ENCODE measurements at regions not wholly inside any gene's neighbourhood (a gene's known extent, or its start where the extent isn't known, plus 50 kb on each side); places are given as distances from the start of the nearest gene placed in this dataset.

DNA sequence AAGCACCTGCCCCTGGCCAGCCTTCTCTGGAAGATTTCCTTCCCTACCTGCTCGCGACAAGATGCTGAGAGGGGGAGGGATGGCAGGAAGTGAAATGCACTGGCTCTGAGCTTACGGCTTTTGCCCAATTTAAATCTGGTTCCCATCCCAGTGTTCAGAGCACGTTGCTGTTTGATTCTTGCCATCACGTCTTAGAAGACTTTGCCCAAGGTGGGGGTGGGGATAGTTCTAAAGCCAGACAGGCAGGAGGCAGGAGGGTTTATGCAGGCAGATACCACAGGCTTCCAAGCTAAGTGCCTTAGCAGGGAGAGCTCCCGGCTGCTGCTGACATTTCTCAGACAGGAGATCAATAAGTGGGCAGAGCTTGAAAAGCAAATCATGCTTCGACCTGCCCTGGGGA, 393.9 kb downstream of the MID1IP1 start:
- in situ Hi-C loops (cut with MboI; ENCODE audit: low sequenced_read_pairs) (no loop called here), dilution Hi-C loops (cut with HindIII; ENCODE audit: low sequenced_read_pairs, unreplicated experiment) (no loop called here), intact Hi-C loops (cut with micrococcal nuclease) (no loop called here)
- Histone ChIP-seq H4K8ac (ENCODE audit: low read depth in 2 of 2, low read length in 2 of 2) (no peak overlapping the region), H3K56ac (ENCODE audit: extremely low read depth, insufficient read depth, low read length) (no peak overlapping the region), H3K4ac (ENCODE audit: low read depth, low read length) (no peak overlapping the region), H4K5ac (ENCODE audit: low read depth, low read length) (no peak overlapping the region), H3K9me3 (ENCODE audit: control insufficient read depth, insufficient read depth, low read length) (no peaks in the 10 kb centered on the region; the same call in 1 of the 2 replicates), H3K4me1 (ENCODE audit: control insufficient read depth, insufficient read depth, low read length) (no peaks in the 10 kb centered on the region), H3K27ac (ENCODE audit: insufficient read depth, low read length) (no peak overlapping the region), H4K91ac (ENCODE audit: insufficient read depth, low read depth, low read length) (no peak overlapping the region), H2BK20ac (ENCODE audit: low read depth, low read length) (no peak overlapping the region), H2AK5ac (ENCODE audit: low read depth, low read length) (no peak overlapping the region), H3K4me3 (ENCODE audit: insufficient read depth, low read depth, low read length) (no peak overlapping the region), H3K79me1 (ENCODE audit: low read depth in 1 of 2, low read length in 2 of 2) (no peaks in the 10 kb centered on the region), H3K36me3 (ENCODE audit: control insufficient read depth, insufficient read depth, low read length) (no peaks in the 10 kb centered on the region), H2AK9ac (replicated peaks; ENCODE audit: low read depth, low read length, poor library complexity) (no peak overlapping the region), H3K27me3 (ENCODE audit: control insufficient read depth, insufficient read depth, low read length) (peaks cover 17% of the 10 kb centered on the region), H3K18ac (ENCODE audit: low read depth, low read length) (no peak overlapping the region), H3K23ac (ENCODE audit: low read depth, low read length) (no peak overlapping the region), H3K14ac (replicated peaks; ENCODE audit: low read depth, low read length) (no peak overlapping the region), H3K4me2 (ENCODE audit: low read depth, low read length) (no peak overlapping the region), H4K20me1 (ENCODE audit: insufficient read depth, low read length) (no peaks in the 10 kb centered on the region), H3K9me1 (ENCODE audit: insufficient read depth, low read length) (no peaks in the 10 kb centered on the region), H2BK15ac (ENCODE audit: low read depth, low read length) (no peak overlapping the region), H2BK120ac (ENCODE audit: low read depth, low read length) (no peak overlapping the region), H2BK5ac (ENCODE audit: low read depth, low read length, poor library complexity, severe bottlenecking) (no peak overlapping the region), H2AFZ (replicated peaks; ENCODE audit: low read length, poor library complexity) (no peak overlapping the region), H3K9ac (ENCODE audit: low read depth, low read length) (no peak overlapping the region)
- CTCF ChIA-PET = no interaction called here
- BruUV-seq (replicated peaks) = no TSS peak
- ATAC-seq (ENCODE audit: low read depth) (no peak), DNase-seq (no peak)
- TF ChIP-seq CEBPB (IDR thresholded peaks at IDR 0.05; ENCODE audit: low read depth, low read length) (no peak), MXI1 (IDR thresholded peaks at IDR 0.05; ENCODE audit: borderline replicate concordance, low read depth, low read length) (no peak), RFX5 (IDR thresholded peaks at IDR 0.05; ENCODE audit: low read depth, low read length) (no peak), CHD1 (IDR thresholded peaks at IDR 0.05; ENCODE audit: low read depth, low read length) (no peak), POLR2A (IDR thresholded peaks at IDR 0.05; ENCODE audit: low read depth, low read length) (no peak), FOS (IDR thresholded peaks at IDR 0.05; ENCODE audit: low read depth, low read length) (no peak), NFE2L2 (IDR thresholded peaks at IDR 0.05; ENCODE audit: low read depth, low read length) (no peak), CTCF (conservative IDR thresholded peaks at IDR 0.05; ENCODE audit: low read depth, low read length) (no peak), USF2 (IDR thresholded peaks at IDR 0.05; ENCODE audit: low read depth, low read length) (no peak), SMC3 (IDR thresholded peaks at IDR 0.05; ENCODE audit: low read depth, low read length) (no peak), RAD21 (IDR thresholded peaks at IDR 0.05; ENCODE audit: low read length) (no peak), MAZ (IDR thresholded peaks at IDR 0.05; ENCODE audit: borderline replicate concordance, low read depth, low read length) (no peak), MAFK (IDR thresholded peaks at IDR 0.05; ENCODE audit: low read depth, low read length) (no peak), RCOR1 (IDR thresholded peaks at IDR 0.05; ENCODE audit: insufficient replicate concordance, low read length) (no peak), BHLHE40 (IDR thresholded peaks at IDR 0.05; ENCODE audit: low read depth, low read length) (no peak)
- TF ChIP-seq, protein P1, sequence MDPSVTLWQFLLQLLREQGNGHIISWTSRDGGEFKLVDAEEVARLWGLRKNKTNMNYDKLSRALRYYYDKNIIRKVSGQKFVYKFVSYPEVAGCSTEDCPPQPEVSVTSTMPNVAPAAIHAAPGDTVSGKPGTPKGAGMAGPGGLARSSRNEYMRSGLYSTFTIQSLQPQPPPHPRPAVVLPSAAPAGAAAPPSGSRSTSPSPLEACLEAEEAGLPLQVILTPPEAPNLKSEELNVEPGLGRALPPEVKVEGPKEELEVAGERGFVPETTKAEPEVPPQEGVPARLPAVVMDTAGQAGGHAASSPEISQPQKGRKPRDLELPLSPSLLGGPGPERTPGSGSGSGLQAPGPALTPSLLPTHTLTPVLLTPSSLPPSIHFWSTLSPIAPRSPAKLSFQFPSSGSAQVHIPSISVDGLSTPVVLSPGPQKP (IDR thresholded peaks at IDR 0.05; ENCODE audit: borderline replicate concordance, low read depth, low read length) = no peak
- 40% methylated on average over 1 of the region's 7 CpGs; no CpG with 5 or more reads in 1 of the 2 experiments for WGBS, 2 experiments (ENCODE audit: extremely low coverage in 2 of 2, insufficient read length in 1 of 2)
- POLR2A ChIA-PET (ENCODE audit: unreplicated experiment) = no interaction called here

Data from IMR-90 (cell line).